ENCODE measurements at regions not wholly inside any gene's neighbourhood (a gene's known extent, or its start where the extent isn't known, plus 50 kb on each side); places are given as distances from the start of the nearest gene placed in this dataset.

GRCh38 chr3:81861593-81861992 lies 100.1 kb upstream of the GBE1 start:
- peaks cover 6 to 10% of the 10 kb centered on the region in 2 donors for H3K4me1 ChIP-seq (ENCODE audit: control insufficient read depth in 1 of 2, insufficient read depth in 2 of 2, low read length in 2 of 2)
- H3K27me3 ChIP-seq (ENCODE audit: control insufficient read depth in 2 of 2, insufficient read depth in 2 of 2, low read length in 2 of 2): no peaks in the 10 kb centered on the region
- Mint-ChIP-seq H3K4me1 (peaks cover 12% of the 10 kb centered on the region), H3K9me3 (no peaks in the 10 kb centered on the region), H3K36me3 (no peaks in the 10 kb centered on the region), H3K27me3 (ENCODE audit: low read depth in 3 of 3) (peaks cover 0 to 2% (median 0%) of the 10 kb centered on the region in 3 donors), H3K4me3 (no peak overlapping the region), H3K27ac (no peak overlapping the region)
- no peak overlapping the region for H3K27ac ChIP-seq (ENCODE audit: low read depth in 1 of 2, low read length in 2 of 2)
- H3K4me2 ChIP-seq (replicated peaks; ENCODE audit: extremely low read depth, low read length, poor library complexity, severe bottlenecking): no peak overlapping the region
- H2AFZ ChIP-seq (ENCODE audit: insufficient read depth, low read depth, low read length, poor library complexity, severe bottlenecking): no peak overlapping the region
- intact Hi-C loops (cut with micrococcal nuclease): no loop called here
- no peaks in the 10 kb centered on the region for H3K79me2 ChIP-seq (ENCODE audit: insufficient read depth, low read length)
- no peaks in the 10 kb centered on the region for H4K20me1 ChIP-seq (ENCODE audit: insufficient read depth, low read length)
- H3K9ac ChIP-seq (ENCODE audit: insufficient read depth, low read length, poor library complexity, severe bottlenecking): no peak overlapping the region
- H3K36me3 ChIP-seq (replicated peaks in 1 of 2; ENCODE audit: control insufficient read depth in 1 of 2, insufficient read depth in 2 of 2, low read length in 2 of 2): no peaks in the 10 kb centered on the region
- no peak for DNase-seq
- 100% methylated on average over 1 of the region's 1 CpG for WGBS (ENCODE audit: insufficient coverage)
- no peak for TF ChIP-seq CTCF (IDR thresholded peaks at IDR 0.05)
- no peak overlapping the region for H3K4me3 ChIP-seq (replicated peaks in 1 of 3; ENCODE audit: low read depth in 2 of 3, low read length in 3 of 3)
- no peaks in the 10 kb centered on the region for H3K9me3 ChIP-seq (replicated peaks in 1 of 2; ENCODE audit: control insufficient read depth in 1 of 2, insufficient read depth in 1 of 2, low read length in 2 of 2)

GRCh38 chr3:81859524-81859923 lies 98.1 kb upstream of the GBE1 start:
- Histone ChIP-seq H3K9me3 (replicated peaks in 1 of 2; ENCODE audit: control insufficient read depth in 1 of 2, insufficient read depth in 1 of 2, low read length in 2 of 2) (no peaks in the 10 kb centered on the region), H3K9ac (ENCODE audit: insufficient read depth, low read length, poor library complexity, severe bottlenecking) (no peak overlapping the region), H3K27me3 (ENCODE audit: control insufficient read depth in 2 of 2, insufficient read depth in 2 of 2, low read length in 2 of 2) (no peaks in the 10 kb centered on the region), H3K4me1 (ENCODE audit: control insufficient read depth in 1 of 2, insufficient read depth in 2 of 2, low read length in 2 of 2) (peaks cover 6 to 10% of the 10 kb centered on the region in 2 donors), H3K27ac (ENCODE audit: low read depth in 1 of 2, low read length in 2 of 2) (no peak overlapping the region), H3K4me3 (replicated peaks in 1 of 3; ENCODE audit: low read depth in 2 of 3, low read length in 3 of 3) (no peak overlapping the region), H4K20me1 (ENCODE audit: insufficient read depth, low read length) (no peaks in the 10 kb centered on the region), H3K79me2 (ENCODE audit: insufficient read depth, low read length) (no peaks in the 10 kb centered on the region), H2AFZ (ENCODE audit: insufficient read depth, low read depth, low read length, poor library complexity, severe bottlenecking) (no peak overlapping the region), H3K4me2 (replicated peaks; ENCODE audit: extremely low read depth, low read length, poor library complexity, severe bottlenecking) (no peak overlapping the region), H3K36me3 (replicated peaks in 1 of 2; ENCODE audit: control insufficient read depth in 1 of 2, insufficient read depth in 2 of 2, low read length in 2 of 2) (no peaks in the 10 kb centered on the region)
- Mint-ChIP-seq H3K9me3 (peaks cover 0 to 2% (median 0%) of the 10 kb centered on the region in 7 donors), H3K4me1 (peaks cover 12% of the 10 kb centered on the region), H3K27ac (no peak overlapping the region), H3K27me3 (ENCODE audit: low read depth in 3 of 3) (peaks cover 0 to 2% (median 0%) of the 10 kb centered on the region in 3 donors), H3K36me3 (no peaks in the 10 kb centered on the region), H3K4me3 (no peak overlapping the region)
- no peak for TF ChIP-seq CTCF (IDR thresholded peaks at IDR 0.05)
- intact Hi-C loops (cut with micrococcal nuclease): no loop called here
- DNase-seq: no peak
- WGBS (ENCODE audit: insufficient coverage): no CpG with 5 or more reads among the region's 1 CpG

All from CD14-positive monocyte (primary cell).